Spleen (tissue), 7 donors: ENCODE measurements at regions not wholly inside any gene's neighbourhood (a gene's known extent, or its start where the extent isn't known, plus 50 kb on each side); places are given as distances from the start of the nearest gene placed in this dataset.

Experiments
- CTCF ChIP-seq, 11 experiments: fragments of 200-600 bp in 7 of 11; fragments of 450-650 bp in 4 of 11; sonication (generic) in 4 of 11; IDR thresholded peaks in 8 of 11; conservative IDR thresholded peaks in 3 of 11; 1 replicate in 7 of 11; 2 replicates in 4 of 11; pipeline versions ENCODE4 v1.4.0 to v1.8.0; 2016 to 2021; ENCODE audit warnings: antibody characterized with exemption in 11 of 11, inconsistent platforms in 4 of 11, mild to moderate bottlenecking in 1 of 11
- POLR2A ChIP-seq, 3 donors: fragments of 450-650 bp; IDR thresholded peaks; one replicate each; pipeline ENCODE4 v1.5.1; 2017; ENCODE audit warnings: antibody characterized with exemption in 3 of 3, mild to moderate bottlenecking in 1 of 3
- donor health status: DM: no; HTN: no; CAD: no; lungs with moderate emphysema.
- donor health status: DM: no; HTN: no; CAD: no.
- donor health status: DM: no; HTN: no; CAD: no.

- no peak for TF ChIP-seq CTCF (IDR thresholded peaks at IDR 0.05 in 8 of 11, conservative IDR thresholded peaks at IDR 0.05 in 3 of 11)
- TF ChIP-seq POLR2A (IDR thresholded peaks at IDR 0.05): no peak
Observed at GRCh38 chr2:196511258-196512168, 128.0 kb upstream of the CCDC150 start.
